HG03175 (cell line): ENCODE measurements at regions not wholly inside any gene's neighbourhood (a gene's known extent, or its start where the extent isn't known, plus 50 kb on each side); places are given as distances from the start of the nearest gene placed in this dataset.
"Not testable (repeated sequence)": the region's sequence is repeated elsewhere in the genome, so short reads cannot be mapped to it uniquely, and the experiment has no call there.

ENCODE experiments used
- ATAC-seq: cut with Tn5 transposase; IDR thresholded peaks from one replicate; pipeline ENCODE4 v1.9.1; 2021; ENCODE audit warnings: mild to moderate bottlenecking, moderate library complexity; ENCODE audit not compliant: unreplicated experiment

DNA sequence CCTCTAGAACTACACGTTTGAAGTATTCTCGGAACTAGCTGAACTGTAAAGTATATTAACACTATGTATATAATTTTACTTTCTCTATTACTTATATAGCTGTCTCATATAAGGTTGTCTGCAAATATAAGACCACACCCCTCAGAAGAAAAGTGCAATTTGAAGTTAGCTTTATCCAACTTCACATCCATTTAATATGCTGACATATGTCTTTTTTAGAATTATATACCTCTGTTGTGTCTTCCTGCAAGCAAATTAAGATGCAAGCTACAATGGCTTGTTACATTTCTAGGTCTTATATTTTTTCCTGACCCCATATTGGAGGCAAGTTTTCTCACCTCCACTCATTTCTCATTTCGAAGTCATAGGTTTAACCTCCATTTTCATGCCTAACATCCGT lies 349.0 kb upstream of the AGA start:
- no peak for ATAC-seq

DNA sequence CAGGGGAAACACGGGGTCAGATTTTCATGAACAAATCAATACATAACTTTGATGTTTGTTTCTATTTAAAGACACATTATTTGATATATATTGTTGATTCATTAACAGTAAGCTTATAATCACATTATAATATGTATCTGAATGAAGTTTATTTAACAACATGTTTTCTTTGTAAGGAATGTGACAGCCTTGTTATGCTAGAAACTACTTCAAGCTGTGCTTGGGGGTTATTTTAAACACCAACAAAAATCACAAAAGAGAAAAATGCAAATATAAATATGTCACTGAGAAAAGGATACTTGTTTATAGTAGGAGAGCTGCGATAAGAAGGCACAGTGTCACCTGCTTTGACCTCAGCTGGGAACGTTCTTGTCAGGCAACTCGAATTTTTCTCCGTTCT lies 354.6 kb upstream of the AGA start:
- no peak for ATAC-seq

DNA sequence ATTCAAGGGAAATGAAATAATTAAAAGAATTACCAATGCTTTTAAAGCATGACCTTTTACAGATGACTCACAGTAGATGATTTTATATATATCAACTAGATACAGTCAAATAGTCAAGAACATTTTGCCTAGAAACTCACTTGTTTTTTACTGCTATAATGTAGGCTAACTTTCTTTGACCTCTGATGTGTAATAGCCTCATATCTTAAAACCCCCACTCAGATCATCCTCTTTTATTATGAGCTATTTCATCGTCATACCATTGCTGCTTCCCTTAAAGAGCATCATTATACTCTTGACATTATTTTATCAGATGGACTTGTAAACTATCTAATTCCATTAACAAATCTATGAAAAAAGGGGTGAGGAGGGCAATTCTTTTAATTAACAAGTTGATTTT lies 355.9 kb upstream of the AGA start:
- ATAC-seq = no peak

DNA sequence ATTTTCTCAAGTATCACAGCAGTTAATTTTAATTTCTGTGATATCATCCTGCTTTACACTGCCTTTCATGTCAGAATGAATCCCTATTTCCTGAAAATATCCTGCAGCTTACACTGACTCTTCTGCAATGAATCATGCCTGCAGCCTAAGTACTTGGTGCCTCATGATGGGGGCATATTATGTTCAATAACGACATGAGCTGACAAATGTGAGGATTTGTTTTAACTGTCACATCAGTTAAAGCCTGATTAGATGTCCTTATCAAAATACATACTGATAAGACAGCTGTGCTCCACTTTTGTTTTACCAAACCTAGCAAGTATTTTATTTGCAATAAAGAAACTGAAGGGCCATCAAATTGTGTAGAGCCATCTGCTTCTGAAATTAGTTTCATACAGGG lies 359.9 kb upstream of the AGA start:
- no peak for ATAC-seq

DNA sequence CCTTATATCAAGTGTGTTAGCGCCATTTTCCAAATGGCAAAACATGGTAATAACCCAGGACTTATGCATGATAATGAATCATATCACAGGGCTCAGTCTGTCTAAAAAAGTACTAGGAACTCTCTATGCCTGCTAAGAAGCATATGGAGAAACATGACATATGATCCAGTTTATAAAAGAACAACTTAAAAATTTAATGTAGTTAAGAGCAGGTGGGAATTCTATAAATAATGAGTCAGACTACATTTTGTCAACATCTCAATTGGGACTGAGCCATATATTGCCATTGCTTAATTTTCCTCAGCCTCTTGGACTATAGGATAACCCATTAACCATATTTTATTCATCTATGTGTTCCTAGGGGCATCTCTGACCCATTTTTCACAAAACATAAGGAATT lies 360.4 kb upstream of the AGA start:
- no peak for ATAC-seq

DNA sequence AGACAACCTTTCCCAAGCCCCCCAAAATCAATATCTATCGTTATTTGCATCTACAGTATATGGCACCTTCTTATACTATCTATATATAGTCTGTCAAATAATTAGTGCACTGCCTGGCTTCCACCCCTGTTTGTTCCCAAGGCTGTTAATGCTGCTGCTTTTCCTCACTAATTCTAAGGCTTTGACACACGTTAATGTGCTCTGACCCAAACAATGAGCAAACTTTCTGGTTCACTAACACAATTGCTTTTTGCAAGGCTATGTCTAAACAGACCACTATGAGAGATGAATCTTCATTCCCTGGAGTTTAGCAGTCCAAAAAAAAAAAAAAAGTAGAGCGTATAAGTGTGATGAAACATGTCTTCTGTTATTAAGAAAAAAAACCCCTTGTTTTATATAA lies 360.9 kb upstream of the AGA start:
- no peak for ATAC-seq

DNA sequence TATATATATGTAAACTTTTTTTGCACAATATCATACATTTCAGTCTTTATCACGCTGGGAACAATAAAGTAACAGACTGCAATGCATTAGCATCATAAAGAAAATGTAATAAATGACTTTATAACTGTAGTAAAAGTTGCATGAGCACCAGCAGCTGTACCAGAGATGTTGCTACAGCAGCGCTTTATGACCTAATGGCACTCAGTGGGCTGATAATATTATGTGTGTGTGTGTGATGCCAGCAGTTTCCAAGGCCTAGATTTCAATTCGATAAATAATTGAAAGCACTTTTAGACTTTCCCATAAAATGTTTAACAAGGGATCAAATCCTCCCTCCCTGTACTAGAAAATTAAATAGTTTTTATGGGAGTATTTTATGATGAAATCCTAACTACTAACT lies 367.6 kb upstream of the AGA start:
- ATAC-seq = no peak

DNA sequence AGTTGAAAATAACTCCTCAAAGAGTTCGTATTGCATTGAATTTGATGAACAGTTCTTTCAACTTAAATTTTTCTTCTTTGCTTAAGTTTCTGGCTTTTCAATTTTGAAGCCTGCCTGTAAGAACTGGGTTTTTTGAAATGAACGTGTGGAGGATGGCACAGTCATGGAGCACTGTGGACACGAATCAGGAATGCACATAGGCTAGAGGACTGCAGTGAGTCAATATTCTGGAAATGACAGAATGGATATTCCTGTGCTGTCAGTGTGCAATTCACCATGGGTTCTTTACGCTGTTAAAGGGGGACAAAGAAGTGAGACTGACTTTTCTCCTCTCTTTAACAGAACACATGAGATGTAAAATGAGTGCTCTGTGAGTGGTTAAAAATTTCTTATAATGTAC lies 368.0 kb upstream of the AGA start:
- no peak for ATAC-seq

DNA sequence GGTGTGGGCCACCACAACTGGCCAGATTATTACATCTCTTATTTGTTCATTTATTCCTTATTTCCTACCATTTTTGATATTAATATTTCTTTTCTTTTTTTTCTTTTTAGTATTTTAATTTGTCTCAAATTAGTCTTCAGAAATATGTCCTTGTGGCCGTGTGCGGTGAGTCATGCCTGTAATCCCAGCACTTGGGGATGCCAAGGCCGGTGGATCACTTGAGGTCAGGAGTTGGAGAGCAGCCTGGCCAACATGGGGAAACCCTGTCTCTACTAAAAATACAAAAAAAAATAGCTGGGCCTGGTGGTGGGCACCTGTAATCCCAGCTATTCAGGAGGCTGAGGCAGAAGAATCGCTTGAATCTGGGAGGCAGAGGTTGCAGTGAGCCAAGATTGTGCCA lies 376.2 kb upstream of the AGA start:
- ATAC-seq = not testable (repeated sequence)

DNA sequence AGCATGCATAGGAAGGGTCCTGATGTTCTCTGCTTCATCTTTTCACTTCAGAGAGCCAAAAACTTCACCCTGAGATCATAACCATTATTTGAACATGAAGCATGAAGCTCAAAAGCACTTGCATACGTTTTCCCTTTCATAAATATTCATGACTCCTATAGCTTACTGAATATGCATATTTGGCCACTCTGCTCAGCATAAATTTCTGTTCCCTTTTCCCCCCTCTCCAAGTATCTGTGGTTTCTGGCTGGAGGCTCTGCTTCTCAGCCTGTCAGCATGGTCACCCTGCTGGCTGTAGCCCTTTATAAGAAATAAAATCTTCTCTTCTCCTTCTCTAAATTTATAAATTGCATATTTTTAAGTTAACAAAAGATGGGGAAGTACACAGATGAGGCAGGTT lies 384.7 kb upstream of the AGA start:
- no peak for ATAC-seq

DNA sequence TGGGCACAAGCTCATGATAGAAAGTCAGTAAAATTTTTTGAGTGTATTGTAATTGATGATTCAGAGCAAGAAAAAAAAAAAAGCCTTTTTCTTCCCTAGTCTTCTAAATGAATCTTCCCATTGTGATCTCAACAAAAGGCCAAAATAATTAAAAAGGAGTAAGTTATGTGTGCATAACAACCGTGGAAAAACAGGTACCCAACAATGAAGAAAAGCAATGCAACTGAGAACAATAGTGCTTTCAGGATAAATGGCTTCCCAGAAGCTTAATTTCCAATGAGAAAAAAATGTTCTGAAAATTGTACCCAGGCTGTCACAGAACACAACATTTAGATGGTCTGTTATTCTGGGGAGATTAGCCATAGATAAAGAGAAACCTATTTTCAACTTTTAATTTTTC lies 399.0 kb upstream of the AGA start:
- ATAC-seq = no peak

DNA sequence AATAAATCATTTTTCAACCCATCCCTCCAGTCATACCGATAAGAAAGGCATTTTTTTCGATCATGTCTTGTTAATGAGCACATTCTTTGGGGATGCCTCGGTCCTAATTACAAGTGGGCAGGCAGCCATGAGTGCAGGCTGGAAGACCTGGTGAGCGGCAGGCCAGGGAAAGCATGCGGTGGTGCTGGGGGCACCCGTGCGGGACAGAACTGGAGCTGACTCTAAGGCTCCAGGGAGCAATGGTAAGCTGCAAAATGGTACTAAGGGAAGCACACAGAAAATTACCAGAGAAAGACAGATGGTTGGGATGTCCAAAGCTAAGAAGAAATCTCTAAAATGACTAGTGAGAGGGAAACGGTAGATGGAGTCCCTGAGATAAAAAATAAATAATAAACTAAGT lies 411.0 kb upstream of the AGA start:
- no peak for ATAC-seq

DNA sequence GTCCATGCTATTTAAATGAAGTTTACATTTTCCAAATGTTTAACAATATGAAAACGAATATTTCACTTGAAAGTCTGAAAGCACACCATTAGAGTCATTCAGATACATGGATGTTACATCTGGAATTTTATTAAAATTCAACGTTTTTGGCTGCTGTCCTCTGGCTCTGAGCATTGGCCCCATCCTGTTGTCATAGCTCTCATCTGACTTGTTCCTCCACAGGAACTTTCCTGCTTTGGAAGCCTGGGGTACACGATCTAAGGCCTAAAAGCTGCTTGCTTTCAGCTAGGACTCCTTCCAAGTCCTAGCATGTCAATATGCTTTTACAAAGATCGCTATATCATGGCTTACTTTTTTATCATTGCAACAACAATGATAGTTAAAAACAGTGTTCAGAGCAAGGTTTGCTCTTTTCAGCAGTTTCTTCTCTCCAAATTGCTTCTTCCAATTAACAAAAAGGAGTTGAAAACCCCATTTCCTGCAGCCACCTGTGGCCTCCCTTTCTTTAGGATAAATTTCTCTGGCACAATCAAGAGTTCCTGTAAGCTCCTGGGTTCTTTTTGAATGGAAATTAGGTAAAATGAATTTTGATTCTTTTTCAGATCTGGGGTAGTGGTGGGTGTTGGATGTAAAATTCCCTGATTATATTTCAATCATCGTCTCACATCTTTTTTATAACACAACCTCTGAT lies 413.4 kb upstream of the AGA start:
- no peak for ATAC-seq

DNA sequence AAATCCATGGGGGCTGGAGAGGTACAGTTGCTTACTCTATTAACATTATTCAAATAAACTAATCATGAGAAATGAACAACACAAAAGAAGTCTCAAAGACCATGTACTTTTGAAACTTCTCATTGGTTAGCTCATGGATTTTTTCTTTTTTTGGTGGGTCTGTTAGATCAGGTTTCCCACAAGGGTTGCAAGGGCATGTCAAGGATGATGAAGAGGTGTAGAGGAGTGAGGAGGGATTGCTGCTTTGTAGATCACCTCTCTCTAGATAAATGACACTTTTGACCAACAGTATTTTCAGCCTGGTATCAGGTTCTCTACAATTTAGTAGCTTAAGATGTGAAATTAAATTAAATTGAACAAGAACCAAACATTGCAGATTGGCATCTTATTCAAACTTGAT lies 417.9 kb upstream of the AGA start:
- ATAC-seq = no peak

DNA sequence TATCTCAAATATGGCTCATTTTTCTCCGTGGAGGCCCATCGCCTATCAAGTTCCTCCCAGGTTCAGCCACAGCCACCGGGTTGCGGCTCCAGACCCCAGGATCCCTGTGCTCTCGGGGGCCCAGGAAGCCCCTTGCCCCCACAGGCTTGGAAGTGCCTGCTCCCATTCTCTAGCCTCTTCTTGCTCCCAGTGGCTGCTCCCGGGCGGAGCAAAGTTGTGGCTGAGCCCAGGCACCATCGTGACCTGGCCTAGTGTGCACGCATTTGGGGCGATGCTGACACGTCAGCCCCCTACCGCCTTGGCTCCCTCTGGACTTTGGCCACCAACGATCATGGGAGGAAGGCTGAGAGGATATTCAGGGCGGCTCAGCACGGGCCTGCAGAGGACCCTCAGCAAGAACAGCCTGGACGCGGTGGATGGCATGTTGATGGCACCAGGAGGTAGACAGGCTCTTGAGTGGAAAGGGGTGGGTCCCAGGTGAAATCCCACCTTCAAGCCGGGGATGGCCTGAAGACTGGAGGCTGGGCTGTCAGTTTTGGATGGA lies 419.4 kb upstream of the AGA start:
- ATAC-seq = no peak

DNA sequence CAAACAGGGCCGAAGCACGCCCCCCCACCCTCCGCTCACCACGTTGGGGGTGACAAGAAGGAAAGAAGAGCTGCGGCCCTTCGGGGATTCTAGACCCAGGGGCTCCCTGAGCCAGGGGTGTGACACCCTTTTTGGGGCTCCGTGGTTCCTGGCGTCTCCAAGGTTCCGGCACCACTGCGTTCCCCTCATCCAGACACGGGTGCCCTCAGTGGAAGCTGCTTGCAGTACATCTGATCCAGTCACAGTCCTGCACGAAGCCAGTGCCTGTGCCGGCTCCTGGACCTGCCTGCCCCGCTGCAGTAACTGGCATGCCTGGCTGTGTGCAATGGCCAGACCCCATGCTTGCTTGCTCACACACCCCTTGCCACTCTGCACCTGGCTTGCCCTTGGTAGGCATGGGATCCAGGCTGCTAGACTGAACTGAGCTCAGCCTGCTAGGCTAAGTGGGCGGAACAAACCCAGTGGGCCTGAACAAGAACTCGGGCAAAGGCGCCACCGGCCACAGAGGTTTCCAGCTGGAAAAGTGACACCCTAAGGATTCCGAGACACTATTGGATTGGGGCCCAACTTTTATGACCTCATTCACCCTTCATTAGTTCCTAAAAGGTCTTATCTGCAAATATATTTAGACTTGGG lies 420.4 kb upstream of the AGA start:
- no peak for ATAC-seq

DNA sequence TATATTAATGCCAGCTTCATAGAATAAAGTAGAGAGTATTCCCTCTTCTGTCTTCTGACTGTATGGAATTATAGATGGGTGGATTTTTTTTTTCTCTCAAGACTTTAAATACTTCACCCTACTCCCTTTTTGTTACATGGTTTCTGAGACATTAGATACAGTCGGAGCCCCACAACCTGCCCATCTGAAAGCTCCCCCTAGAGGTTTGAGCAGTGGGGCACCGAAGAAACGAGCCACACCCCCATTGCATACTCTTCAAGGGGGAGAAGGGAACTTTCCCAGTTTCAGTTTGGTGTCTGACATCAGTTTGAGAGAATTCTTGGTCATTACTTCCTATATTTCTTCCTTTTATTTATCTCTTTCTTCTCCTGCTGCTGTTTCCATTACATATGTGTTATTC lies 437.6 kb upstream of the AGA start:
- ATAC-seq = no peak

DNA sequence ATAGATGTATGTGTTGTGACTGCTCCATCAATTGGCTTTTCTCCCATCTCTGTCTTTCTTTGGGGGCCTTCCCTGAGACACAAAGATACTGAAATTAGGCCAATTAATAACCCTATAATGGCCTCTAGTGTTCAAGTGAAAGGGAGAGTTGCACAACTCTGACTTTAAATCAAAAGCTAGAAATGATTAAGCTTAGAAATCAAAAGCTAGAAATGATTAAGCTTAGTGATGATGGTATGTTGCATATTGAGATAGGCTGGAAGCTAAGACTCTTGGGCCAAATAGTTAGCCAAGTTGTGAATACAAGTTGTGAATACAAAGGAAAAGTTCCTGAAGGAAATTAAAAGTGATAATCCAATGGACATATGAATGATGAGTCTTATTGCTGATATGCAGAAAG lies 452.9 kb upstream of the AGA start:
- no peak for ATAC-seq

DNA sequence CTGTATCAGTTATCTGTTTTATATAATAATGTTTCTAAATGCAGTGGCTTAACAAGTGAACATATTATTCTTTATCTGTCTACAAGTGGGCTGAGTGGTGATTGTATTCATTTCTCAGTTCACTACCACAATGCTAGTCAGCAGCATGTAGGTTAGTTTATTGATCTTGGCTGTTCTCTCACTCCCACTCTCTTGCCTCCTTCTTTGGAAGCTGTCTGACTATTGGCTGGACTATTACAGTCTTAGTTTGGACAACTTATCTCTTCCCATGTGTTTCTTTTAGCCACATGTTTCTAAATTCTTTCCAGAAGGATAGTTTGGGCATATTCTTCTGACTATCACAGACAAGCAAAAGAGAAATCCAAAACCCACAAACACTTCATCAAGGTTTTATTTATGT lies 459.5 kb upstream of the AGA start:
- ATAC-seq = no peak

DNA sequence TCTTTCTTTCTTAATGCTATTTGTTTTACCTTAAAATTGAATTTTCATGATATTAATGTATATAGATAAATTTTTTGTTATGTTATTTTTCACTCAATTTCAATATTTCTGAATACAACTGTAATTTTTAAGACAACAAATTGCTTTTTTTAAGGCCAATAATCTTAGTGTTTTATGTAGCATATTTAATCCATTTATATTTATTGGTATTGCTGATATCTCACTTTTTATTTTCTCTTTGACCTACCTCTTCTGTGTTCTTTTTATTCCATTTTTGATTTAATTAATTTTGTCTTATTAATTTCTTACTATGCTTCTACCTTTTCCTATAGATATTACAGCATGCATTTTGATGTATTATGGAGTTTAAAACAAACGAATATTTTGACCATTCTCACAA lies 460.1 kb upstream of the AGA start:
- ATAC-seq = no peak

DNA sequence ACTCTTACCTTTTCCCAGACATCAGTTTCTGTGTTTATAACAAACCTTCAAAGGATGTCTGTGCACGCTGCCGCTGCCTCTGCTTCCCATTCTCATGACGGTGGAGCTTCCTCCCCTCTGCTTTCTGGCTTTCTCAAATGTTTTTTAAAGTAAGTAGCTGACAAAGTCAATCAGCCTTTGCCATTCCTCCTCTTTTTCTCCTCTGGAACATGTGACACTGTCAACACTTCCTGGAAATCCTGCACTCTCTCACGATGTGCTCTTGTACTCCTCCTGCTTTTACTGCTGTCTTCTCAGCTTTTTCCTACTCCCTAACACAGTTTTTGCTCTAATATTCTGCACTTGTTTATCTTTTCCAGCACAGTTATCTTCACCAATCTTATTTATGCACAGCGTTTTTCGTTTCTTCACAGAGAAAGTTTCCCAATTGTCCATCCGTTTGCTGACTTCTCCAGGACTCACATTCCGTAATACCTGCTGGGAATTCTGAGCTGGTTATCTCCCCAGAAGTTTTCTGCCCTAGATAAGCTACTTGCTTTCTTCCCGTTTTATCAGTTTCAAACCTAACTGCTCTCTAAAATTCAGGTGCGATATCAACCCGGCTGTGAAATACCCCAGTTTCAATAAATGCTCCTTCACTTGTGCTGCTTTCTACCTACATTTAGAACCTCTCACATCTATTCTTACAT lies 465.6 kb upstream of the AGA start:
- ATAC-seq = no peak

DNA sequence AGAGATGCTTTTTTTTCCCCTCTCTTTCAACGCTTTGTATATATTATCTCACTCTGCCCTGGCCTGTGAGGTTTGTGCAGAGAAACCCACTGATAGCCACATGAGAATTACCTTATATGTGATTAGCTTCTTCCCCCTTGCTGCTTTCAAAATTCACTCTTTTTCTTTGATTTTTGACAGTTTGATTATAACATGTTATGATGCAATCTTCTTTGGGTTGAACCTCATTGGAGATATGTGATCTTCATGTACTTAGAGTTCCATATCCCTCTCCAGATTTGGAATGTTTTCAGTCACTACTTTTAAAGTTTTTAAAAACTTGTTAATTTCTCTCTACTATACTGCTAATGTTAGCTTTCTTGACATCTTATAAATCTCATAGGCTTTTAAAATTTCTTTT lies 479.5 kb upstream of the AGA start:
- ATAC-seq = no peak
